A673 (cell line): ENCODE measurements at regions not wholly inside any gene's neighbourhood (a gene's known extent, or its start where the extent isn't known, plus 50 kb on each side); places are given as distances from the start of the nearest gene placed in this dataset.
"Not testable (repeated sequence)": the region's sequence is repeated elsewhere in the genome, so short reads cannot be mapped to it uniquely, and the experiment has no call there.

Source experiments
- BruUV-seq: library from RNA; stranded (reverse); fragments of 400-500 nt; replicated peaks from 2 replicates; lab custom pipeline; 2021; lab: Mats Ljungman, UMichigan
- CTCF ChIA-PET: fragments of 300-600 bp; sonication (Branson Sonifier 250); formaldehyde crosslinking; loops from one replicate; lab custom pipeline; 2022; ENCODE audit warnings: antibody characterized with exemption; lab: Charles Lee
- POLR2A ChIA-PET: fragments of 300-600 bp; sonication (Branson Sonifier 250); formaldehyde crosslinking; loops from one replicate; lab custom pipeline; 2022; ENCODE audit warnings: antibody characterized with exemption; ENCODE audit not compliant: low non-redundant PET; lab: Charles Lee
- DNase-seq: peaks from one replicate; pipeline ENCODE4 v3.0.0-alpha.2; 2015; ENCODE audit warnings: low spot score
- H3K27ac ChIP-seq: fragments of 200-600 bp; sonication (generic); 2 replicates; pipeline ENCODE4 v1.5.1; 2016; ENCODE audit warnings: mixed run types, low read depth, mild to moderate bottlenecking, mixed read lengths, antibody characterized with exemption, low read length; ENCODE audit not compliant: poor library complexity, severe bottlenecking
- H3K27me3 ChIP-seq: fragments of 200-600 bp; sonication (generic); replicated peaks from 2 replicates; pipeline ENCODE4 v1.6.1; 2017; ENCODE audit warnings: mixed run types, low read depth, mild to moderate bottlenecking, mixed read lengths, antibody characterized with exemption, low read length; ENCODE audit not compliant: insufficient read depth, poor library complexity
- H3K36me3 ChIP-seq: fragments of 200-600 bp; sonication (generic); 2 replicates; pipeline ENCODE4 v1.6.1; 2016; ENCODE audit warnings: mixed run types, mild to moderate bottlenecking, mixed read lengths, antibody characterized with exemption, low read length; ENCODE audit not compliant: insufficient read depth, poor library complexity, severe bottlenecking
- H3K4me1 ChIP-seq: fragments of 200-600 bp; sonication (generic); 2 replicates; pipeline ENCODE4 v1.6.1; 2017; ENCODE audit warnings: mixed run types, mild to moderate bottlenecking, mixed read lengths, antibody characterized with exemption, low read length; ENCODE audit not compliant: insufficient read depth, poor library complexity, severe bottlenecking
- H3K4me3 ChIP-seq: fragments of 200-600 bp; sonication (generic); 2 replicates; pipeline ENCODE4 v1.5.1; 2016; ENCODE audit warnings: low read depth, mixed run types, mild to moderate bottlenecking, mixed read lengths, low read length; ENCODE audit not compliant: poor library complexity, severe bottlenecking
- H3K9me3 ChIP-seq: fragments of 200-600 bp; sonication (generic); 2 replicates; pipeline ENCODE4 v1.6.1; 2016; ENCODE audit warnings: mixed run types, low read depth, mild to moderate bottlenecking, mixed read lengths, antibody characterized with exemption, low read length; ENCODE audit not compliant: poor library complexity, severe bottlenecking
- CTCF ChIP-seq: fragments of 300-800, 200-600 bp; sonication (generic); conservative IDR thresholded peaks from 2 replicates; pipeline ENCODE4 v1.5.1; 2017; ENCODE audit warnings: low read depth, mild to moderate bottlenecking, antibody characterized with exemption, low read length, moderate library complexity, mixed read lengths
- EZH2 ChIP-seq: fragments of 200-600 bp; sonication (generic); IDR thresholded peaks from 2 replicates; pipeline ENCODE4 v1.6.1; 2017; ENCODE audit warnings: borderline replicate concordance, low read depth, mild to moderate bottlenecking, mixed read lengths, antibody characterized with exemption, low read length; ENCODE audit not compliant: poor library complexity, severe bottlenecking
- intact Hi-C: fragments of 100-400 bp; cut with micrococcal nuclease; formaldehyde crosslinking; loops from one replicate; pipeline ENCODE4 v1.10.0; 2022; ENCODE audit not compliant: unreplicated experiment

GRCh38 chr15:85282504-85283115, 97.8 kb upstream of the AKAP13 start:
- ChIA-PET CTCF (no interaction called here), POLR2A (no interaction called here)
- no peak for TF ChIP-seq EZH2
- no peak for TF ChIP-seq CTCF
- Histone ChIP-seq H3K9me3 (no peaks in the 10 kb centered on the region), H3K27ac (no peak overlapping the region), H3K4me1 (no peaks in the 10 kb centered on the region), H3K36me3 (no peaks in the 10 kb centered on the region), H3K27me3 (no peaks in the 10 kb centered on the region), H3K4me3 (no peak overlapping the region)
- no peak for DNase-seq
- no TSS peak for BruUV-seq
- intact Hi-C loops, result no loop called here

GRCh38 chr15:85283815-85284214, 96.6 kb upstream of the AKAP13 start:
- H3K27me3 ChIP-seq, POLR2A ChIA-PET, H3K9me3 ChIP-seq, H3K27ac ChIP-seq, H3K36me3 ChIP-seq, H3K4me1 ChIP-seq, intact Hi-C loops, H3K4me3 ChIP-seq, CTCF ChIA-PET, BruUV-seq, DNase-seq: not testable (repeated sequence)

GRCh38 chr15:85284497-85284896, 95.9 kb upstream of the AKAP13 start:
- no peaks in the 10 kb centered on the region for H3K36me3 ChIP-seq
- TF ChIP-seq CTCF (no peak), EZH2 (no peak)
- H3K9me3 ChIP-seq, result no peaks in the 10 kb centered on the region
- POLR2A ChIA-PET, result no interaction called here
- no peak overlapping the region for H3K27ac ChIP-seq
- no peaks in the 10 kb centered on the region for H3K4me1 ChIP-seq
- no peaks in the 10 kb centered on the region for H3K27me3 ChIP-seq
- no peak overlapping the region for H3K4me3 ChIP-seq
- intact Hi-C loops, result no loop called here
- BruUV-seq, result no TSS peak
- CTCF ChIA-PET, result no interaction called here
- no peak for DNase-seq

GRCh38 chr15:85289677-85290365, 90.6 kb upstream of the AKAP13 start:
- DNase-seq, result peak; percentile 79
- no peaks in the 10 kb centered on the region for H3K4me1 ChIP-seq
- no peaks in the 10 kb centered on the region for H3K9me3 ChIP-seq
- no peaks in the 10 kb centered on the region for H3K27me3 ChIP-seq
- H3K36me3 ChIP-seq, result no peaks in the 10 kb centered on the region
- TF ChIP-seq CTCF (peak; percentile 73), EZH2 (no peak)
- BruUV-seq, result no TSS peak
- H3K27ac ChIP-seq, result no peak overlapping the region
- intact Hi-C loops, result loop anchor here (10.0 kb wide), 1 partner anchor 705 kb away; no protein-coding TSS in a partner anchor
- ChIA-PET POLR2A (no interaction called here), CTCF (no interaction called here)
- H3K4me3 ChIP-seq, result no peak overlapping the region

- H3K4me1 ChIP-seq, DNase-seq, H3K27me3 ChIP-seq, POLR2A ChIA-PET, H3K4me3 ChIP-seq, H3K36me3 ChIP-seq, BruUV-seq, H3K9me3 ChIP-seq, H3K27ac ChIP-seq: not testable (repeated sequence)
- CTCF ChIA-PET, result interaction anchor here (0.6 kb wide), 1 partner anchor 295 kb away, joined by 4 read pairs; no protein-coding TSS in a partner anchor
- intact Hi-C loops, result loop anchor here (10.0 kb wide), 1 partner anchor 708 kb away; no protein-coding TSS in a partner anchor
These were observed 87.8 kb upstream of the AKAP13 start for GRCh38 chr15:85292583-85292982.
